Ecto neural progenitor cell (in vitro differentiated cells): ENCODE measurements at regions not wholly inside any gene's neighbourhood (a gene's known extent, or its start where the extent isn't known, plus 50 kb on each side); places are given as distances from the start of the nearest gene placed in this dataset.
A peak's percentile ranks its signal among the peaks of the same experiment; 100 is the strongest.

ENCODE experiments used
- DNase-seq: peaks from one replicate; pipeline ENCODE4 v3.0.0-alpha.2; 2018; ENCODE audit warnings: low spot score

- DNase-seq, result no peak
These were observed 257.9 kb upstream of the ADAMTS16 start for GRCh38 chr5:4882186-4882585.

- DNase-seq, result no peak
These were observed 256.8 kb upstream of the ADAMTS16 start for GRCh38 chr5:4883360-4883759.

GRCh38 chr5:4893063-4893744 is 246.9 kb upstream of the ADAMTS16 start:
- DNase-seq, result no peak

- no peak for DNase-seq
These were observed 243.8 kb upstream of the ADAMTS16 start for GRCh38 chr5:4896328-4896727.

GRCh38 chr5:4901305-4901811 is 238.8 kb upstream of the ADAMTS16 start:
- DNase-seq, result no peak

GRCh38 chr5:4901924-4902323 is 238.2 kb upstream of the ADAMTS16 start:
- no peak for DNase-seq

GRCh38 chr5:4905674-4906520 is 234.2 kb upstream of the ADAMTS16 start:
- no peak for DNase-seq

- no peak for DNase-seq
These were observed 233.3 kb upstream of the ADAMTS16 start for GRCh38 chr5:4906786-4907185.

GRCh38 chr5:4907571-4907970 is 232.6 kb upstream of the ADAMTS16 start:
- no peak for DNase-seq

GRCh38 chr5:4909086-4909485 is 231.0 kb upstream of the ADAMTS16 start:
- DNase-seq, result no peak

GRCh38 chr5:4911646-4912403 is 228.3 kb upstream of the ADAMTS16 start:
- no peak for DNase-seq

- no peak for DNase-seq
These were observed 218.2 kb upstream of the ADAMTS16 start for GRCh38 chr5:4921929-4922328.

GRCh38 chr5:4924577-4924976 is 215.6 kb upstream of the ADAMTS16 start:
- DNase-seq, result no peak

- no peak for DNase-seq
These were observed 213.0 kb upstream of the ADAMTS16 start for GRCh38 chr5:4927097-4927496.

- no peak for DNase-seq
These were observed 211.7 kb upstream of the ADAMTS16 start for GRCh38 chr5:4928409-4928808.

GRCh38 chr5:4929092-4929655 is 211.0 kb upstream of the ADAMTS16 start:
- DNase-seq, result no peak

- DNase-seq, result no peak
These were observed 200.9 kb upstream of the ADAMTS16 start for GRCh38 chr5:4939042-4939781.

GRCh38 chr5:4941161-4941560 is 199.0 kb upstream of the ADAMTS16 start:
- DNase-seq, result no peak

GRCh38 chr5:4941957-4942830 is 197.9 kb upstream of the ADAMTS16 start:
- DNase-seq, result peak; percentile 73

- no peak for DNase-seq
These were observed 197.3 kb upstream of the ADAMTS16 start for GRCh38 chr5:4942831-4943178.

- no peak for DNase-seq
These were observed 194.8 kb upstream of the ADAMTS16 start for GRCh38 chr5:4945296-4945695.
